ENCODE measurements at regions not wholly inside any gene's neighbourhood (a gene's known extent, or its start where the extent isn't known, plus 50 kb on each side); places are given as distances from the start of the nearest gene placed in this dataset.

DNA sequence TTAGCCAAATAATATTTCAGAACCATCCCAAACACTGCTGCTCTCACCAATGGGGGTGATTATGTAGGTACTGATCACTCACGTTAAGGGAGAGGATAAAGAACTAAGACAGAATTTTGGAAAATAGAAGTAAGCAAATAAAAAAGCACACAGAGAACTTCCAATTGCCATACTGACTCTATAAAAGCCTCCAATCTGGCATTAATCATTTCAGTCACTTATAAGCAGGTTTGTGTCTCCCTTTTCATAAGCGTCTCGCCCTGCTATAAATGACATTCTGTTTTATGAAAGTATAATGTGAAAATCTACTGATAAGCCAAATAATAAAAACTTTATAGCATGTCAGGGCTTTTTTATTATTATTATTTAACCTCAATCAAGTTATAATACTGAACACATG lies 435.2 kb downstream of the ETNK1 start:
- TF ChIP-seq EP300 (conservative IDR thresholded peaks at IDR 0.05; ENCODE audit: poor library complexity, severe bottlenecking) (no peak), EZH2 (IDR thresholded peaks at IDR 0.05; ENCODE audit: borderline replicate concordance, insufficient read depth, low read length, poor library complexity, severe bottlenecking) (no peak), POLR2AphosphoS5 (IDR thresholded peaks at IDR 0.05) (no peak), RAD21 (conservative IDR thresholded peaks at IDR 0.05) (no peak), TAF1 (IDR thresholded peaks at IDR 0.05; ENCODE audit: low read depth) (no peak), MXI1 (conservative IDR thresholded peaks at IDR 0.05; ENCODE audit: poor library complexity, severe bottlenecking) (no peak)
- TF ChIP-seq, protein P1, sequence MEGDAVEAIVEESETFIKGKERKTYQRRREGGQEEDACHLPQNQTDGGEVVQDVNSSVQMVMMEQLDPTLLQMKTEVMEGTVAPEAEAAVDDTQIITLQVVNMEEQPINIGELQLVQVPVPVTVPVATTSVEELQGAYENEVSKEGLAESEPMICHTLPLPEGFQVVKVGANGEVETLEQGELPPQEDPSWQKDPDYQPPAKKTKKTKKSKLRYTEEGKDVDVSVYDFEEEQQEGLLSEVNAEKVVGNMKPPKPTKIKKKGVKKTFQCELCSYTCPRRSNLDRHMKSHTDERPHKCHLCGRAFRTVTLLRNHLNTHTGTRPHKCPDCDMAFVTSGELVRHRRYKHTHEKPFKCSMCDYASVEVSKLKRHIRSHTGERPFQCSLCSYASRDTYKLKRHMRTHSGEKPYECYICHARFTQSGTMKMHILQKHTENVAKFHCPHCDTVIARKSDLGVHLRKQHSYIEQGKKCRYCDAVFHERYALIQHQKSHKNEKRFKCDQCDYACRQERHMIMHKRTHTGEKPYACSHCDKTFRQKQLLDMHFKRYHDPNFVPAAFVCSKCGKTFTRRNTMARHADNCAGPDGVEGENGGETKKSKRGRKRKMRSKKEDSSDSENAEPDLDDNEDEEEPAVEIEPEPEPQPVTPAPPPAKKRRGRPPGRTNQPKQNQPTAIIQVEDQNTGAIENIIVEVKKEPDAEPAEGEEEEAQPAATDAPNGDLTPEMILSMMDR (IDR thresholded peaks at IDR 0.05; ENCODE audit: poor library complexity, severe bottlenecking) = no peak
- TF ChIP-seq, protein P2, sequence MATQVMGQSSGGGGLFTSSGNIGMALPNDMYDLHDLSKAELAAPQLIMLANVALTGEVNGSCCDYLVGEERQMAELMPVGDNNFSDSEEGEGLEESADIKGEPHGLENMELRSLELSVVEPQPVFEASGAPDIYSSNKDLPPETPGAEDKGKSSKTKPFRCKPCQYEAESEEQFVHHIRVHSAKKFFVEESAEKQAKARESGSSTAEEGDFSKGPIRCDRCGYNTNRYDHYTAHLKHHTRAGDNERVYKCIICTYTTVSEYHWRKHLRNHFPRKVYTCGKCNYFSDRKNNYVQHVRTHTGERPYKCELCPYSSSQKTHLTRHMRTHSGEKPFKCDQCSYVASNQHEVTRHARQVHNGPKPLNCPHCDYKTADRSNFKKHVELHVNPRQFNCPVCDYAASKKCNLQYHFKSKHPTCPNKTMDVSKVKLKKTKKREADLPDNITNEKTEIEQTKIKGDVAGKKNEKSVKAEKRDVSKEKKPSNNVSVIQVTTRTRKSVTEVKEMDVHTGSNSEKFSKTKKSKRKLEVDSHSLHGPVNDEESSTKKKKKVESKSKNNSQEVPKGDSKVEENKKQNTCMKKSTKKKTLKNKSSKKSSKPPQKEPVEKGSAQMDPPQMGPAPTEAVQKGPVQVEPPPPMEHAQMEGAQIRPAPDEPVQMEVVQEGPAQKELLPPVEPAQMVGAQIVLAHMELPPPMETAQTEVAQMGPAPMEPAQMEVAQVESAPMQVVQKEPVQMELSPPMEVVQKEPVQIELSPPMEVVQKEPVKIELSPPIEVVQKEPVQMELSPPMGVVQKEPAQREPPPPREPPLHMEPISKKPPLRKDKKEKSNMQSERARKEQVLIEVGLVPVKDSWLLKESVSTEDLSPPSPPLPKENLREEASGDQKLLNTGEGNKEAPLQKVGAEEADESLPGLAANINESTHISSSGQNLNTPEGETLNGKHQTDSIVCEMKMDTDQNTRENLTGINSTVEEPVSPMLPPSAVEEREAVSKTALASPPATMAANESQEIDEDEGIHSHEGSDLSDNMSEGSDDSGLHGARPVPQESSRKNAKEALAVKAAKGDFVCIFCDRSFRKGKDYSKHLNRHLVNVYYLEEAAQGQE (IDR thresholded peaks at IDR 0.05; ENCODE audit: borderline replicate concordance) = no peak

Data from neural cell (in vitro differentiated cells).